Motor neuron (in vitro differentiated cells): ENCODE measurements at regions not wholly inside any gene's neighbourhood (a gene's known extent, or its start where the extent isn't known, plus 50 kb on each side); places are given as distances from the start of the nearest gene placed in this dataset.
"Not testable (repeated sequence)": the region's sequence is repeated elsewhere in the genome, so short reads cannot be mapped to it uniquely, and the experiment has no call there.

Experiments used
- ATAC-seq, 8 experiments: fragments of 200-7000 bp; cut with Tn5 transposase; replicated peaks in 6 of 8; 2 replicates each; pipeline ENCODE4 v1.8.0; 2021; ENCODE audit warnings: mild to moderate bottlenecking in 8 of 8, moderate library complexity in 8 of 8
- H3K27ac ChIP-seq, 2 donors: fragments of 250-450 bp; sonication (Bioruptor Pico); 2 replicates each; pipeline ENCODE4 v1.9.0; 2021; ENCODE audit warnings: antibody characterized with exemption in 2 of 2, mild to moderate bottlenecking in 2 of 2, moderate library complexity in 1 of 2
- H3K4me1 ChIP-seq, 2 donors: fragments of 250-450 bp; sonication (Bioruptor Pico); replicated peaks in 1 of 2; 2 replicates each; pipeline ENCODE4 v1.6.1; 2021; ENCODE audit warnings: antibody characterized with exemption in 2 of 2, mild to moderate bottlenecking in 2 of 2, moderate library complexity in 1 of 2
- H3K4me3 ChIP-seq, 5 donors: fragments of 250-450 bp; sonication (Bioruptor Pico); 2 replicates each; pipeline ENCODE4 v1.9.0; 2021; ENCODE audit warnings: antibody characterized with exemption in 5 of 5, mild to moderate bottlenecking in 5 of 5, moderate library complexity in 4 of 5
- WGBS, 10 experiments: fragments of 450-650 bp; shearing (Covaris generic); methylation state at CpG; one replicate each; pipeline ENCODE4 v1.0.0; 2022; 5-methylcytosine and 5-hydroxymethylcytosine counted together
- in situ Hi-C, 9 experiments: fragments of 400-800 bp; cut with MboI; loops; one replicate each; pipeline ENCODE4 v1.15.0; 2021; ENCODE audit warnings: low sequenced_read_pairs in 9 of 9, low pct_unique_long_range_greater_than_20kb in 2 of 9; ENCODE audit not compliant: unreplicated experiment in 9 of 9

GRCh38 chrX:37509349-37509748, 62.1 kb upstream of the LANCL3 start:
- Histone ChIP-seq H3K4me3 (no peak overlapping the region), H3K27ac (no peak overlapping the region), H3K4me1 (no peaks in the 10 kb centered on the region)
- peak in 4 of 8 experiments; percentile 28 to 77 (median 44) for ATAC-seq
- in situ Hi-C loops, result no loop called here
- WGBS, 10 experiments, result 0 to 30% (median 20%) methylated on average over 1 to 2 of the region's 4 CpGs; no CpG with 5 or more reads in 7 of the 10 experiments

GRCh38 chrX:37516512-37516911, 54.9 kb upstream of the LANCL3 start:
- WGBS, 10 experiments, result no CpG with 5 or more reads among the region's 1 CpG
- H3K4me3 ChIP-seq, in situ Hi-C loops, H3K4me1 ChIP-seq, H3K27ac ChIP-seq: not testable (repeated sequence)
- peak in 1 of 8 experiments; percentile 23 for ATAC-seq

GRCh38 chrX:37519261-37519660, 52.2 kb upstream of the LANCL3 start:
- ATAC-seq, result peak in 3 of 8 experiments; percentile 66 to 86 (median 71)
- WGBS, 10 experiments, result 54% methylated on average over 2 of the region's 4 CpGs; no CpG with 5 or more reads in 9 of the 10 experiments
- in situ Hi-C loops, result not testable (repeated sequence)

GRCh38 chrX:37520860-37521450, 50.5 kb upstream of the LANCL3 start:
- peak in 1 of 8 experiments; percentile 33 for ATAC-seq
- 36 to 100% methylated on average over 1 to 3 of the region's 4 CpGs; no CpG with 5 or more reads in 8 of the 10 experiments for WGBS, 10 experiments
- not testable (repeated sequence) for H3K27ac ChIP-seq

More at GRCh38 chrX:37519261-37519660, 52.2 kb upstream of the LANCL3 start:
- not testable (repeated sequence) for H3K4me1 ChIP-seq, H3K27ac ChIP-seq, H3K4me3 ChIP-seq

More at GRCh38 chrX:37520860-37521450, 50.5 kb upstream of the LANCL3 start:
- H3K4me1 ChIP-seq, in situ Hi-C loops, H3K4me3 ChIP-seq: not testable (repeated sequence)
